DOHH2 (cell line): ENCODE measurements at regions not wholly inside any gene's neighbourhood (a gene's known extent, or its start where the extent isn't known, plus 50 kb on each side); places are given as distances from the start of the nearest gene placed in this dataset.
"Not testable (repeated sequence)": the region's sequence is repeated elsewhere in the genome, so short reads cannot be mapped to it uniquely, and the experiment has no call there.

ENCODE experiments used
- H3F3A ChIP-seq: fragments of 200-600 bp; sonication (generic), shearing (Covaris generic); 2 replicates; pipeline ENCODE4 v1.6.0; 2016; ENCODE audit warnings: antibody characterized with exemption, mild to moderate bottlenecking; ENCODE audit not compliant: control insufficient read depth, insufficient read depth
- H3K27ac ChIP-seq: fragments of 200-600 bp; sonication (generic); 2 replicates; pipeline ENCODE4 v1.5.1; 2014; ENCODE audit warnings: low read depth, mild to moderate bottlenecking, low read length, moderate library complexity
- H3K27me3 ChIP-seq: fragments of 200-600 bp; sonication (generic); 2 replicates; pipeline ENCODE4 v1.6.1; 2014; ENCODE audit warnings: mild to moderate bottlenecking, low read length, mixed read lengths; ENCODE audit not compliant: control insufficient read depth
- H3K36me3 ChIP-seq: fragments of 200-600 bp; sonication (generic); 2 replicates; pipeline ENCODE4 v1.6.1; 2014; ENCODE audit warnings: mild to moderate bottlenecking, low read length, moderate library complexity, mixed read lengths; ENCODE audit not compliant: control insufficient read depth
- H3K4me1 ChIP-seq: fragments of 200-600 bp; sonication (generic); 2 replicates; pipeline ENCODE4 v1.6.1; 2014; ENCODE audit warnings: mild to moderate bottlenecking, low read length, mixed read lengths; ENCODE audit not compliant: control insufficient read depth
- H3K4me2 ChIP-seq: fragments of 200-600 bp; sonication (generic); 2 replicates; pipeline ENCODE4 v1.6.0; 2014; ENCODE audit warnings: mild to moderate bottlenecking, low read length, moderate library complexity
- H3K4me3 ChIP-seq: fragments of 200-600 bp; sonication (generic); 2 replicates; pipeline ENCODE4 v1.5.1; 2014; ENCODE audit warnings: mild to moderate bottlenecking, low read length, mixed read lengths
- H3K79me2 ChIP-seq: fragments of 200-600 bp; sonication (generic); 2 replicates; pipeline ENCODE4 v1.6.1; 2014; ENCODE audit warnings: mild to moderate bottlenecking, low read length, mixed read lengths; ENCODE audit not compliant: control insufficient read depth
- H3K9me2 ChIP-seq: fragments of 200-600 bp; sonication (generic); replicated peaks from 2 replicates; pipeline ENCODE4 v1.6.1; 2014; ENCODE audit warnings: mild to moderate bottlenecking, low read length, mixed read lengths; ENCODE audit not compliant: control insufficient read depth
- H3K9me3 ChIP-seq: fragments of 200-600 bp; sonication (generic); 2 replicates; pipeline ENCODE4 v1.6.1; 2014; ENCODE audit warnings: antibody characterized with exemption, low read length, mixed read lengths; ENCODE audit not compliant: control insufficient read depth, insufficient read depth
- H4K20me1 ChIP-seq: fragments of 200-600 bp; sonication (generic); 2 replicates; pipeline ENCODE4 v1.6.0; 2014; ENCODE audit warnings: low read depth, mild to moderate bottlenecking, antibody characterized with exemption, low read length, moderate library complexity; ENCODE audit not compliant: control insufficient read depth, insufficient read depth
- CTCF ChIP-seq: fragments of 200-600 bp; sonication (generic); IDR thresholded peaks from one replicate; pipeline ENCODE4 v1.5.1; 2014; ENCODE audit warnings: antibody characterized with exemption, mild to moderate bottlenecking, low read depth, low read length; ENCODE audit not compliant: poor library complexity, severe bottlenecking
- EZH2phosphoT487 ChIP-seq: fragments of 200-600 bp; sonication (generic); IDR thresholded peaks from 2 replicates; pipeline ENCODE4 v1.6.1; 2017; ENCODE audit warnings: borderline replicate concordance, mild to moderate bottlenecking, antibody characterized with exemption, low read length, moderate library complexity, mixed read lengths

- H3K4me1 ChIP-seq: no peaks in the 10 kb centered on the region
- H3K4me2 ChIP-seq: no peak overlapping the region
- H3K9me3 ChIP-seq: no peaks in the 10 kb centered on the region
- H3K79me2 ChIP-seq: no peaks in the 10 kb centered on the region
- H3K9me2 ChIP-seq: no peaks in the 10 kb centered on the region
- H4K20me1 ChIP-seq: no peaks in the 10 kb centered on the region
- no peak for TF ChIP-seq EZH2phosphoT487
- no peak for TF ChIP-seq CTCF
- H3K27ac ChIP-seq: no peak overlapping the region
- H3F3A ChIP-seq: no peaks in the 10 kb centered on the region
- H3K27me3 ChIP-seq: no peaks in the 10 kb centered on the region
- no peak overlapping the region for H3K4me3 ChIP-seq
- H3K36me3 ChIP-seq: no peaks in the 10 kb centered on the region
Measured at GRCh38 chr18:27527856-27528255, 342.7 kb upstream of the CHST9 start.

DNA sequence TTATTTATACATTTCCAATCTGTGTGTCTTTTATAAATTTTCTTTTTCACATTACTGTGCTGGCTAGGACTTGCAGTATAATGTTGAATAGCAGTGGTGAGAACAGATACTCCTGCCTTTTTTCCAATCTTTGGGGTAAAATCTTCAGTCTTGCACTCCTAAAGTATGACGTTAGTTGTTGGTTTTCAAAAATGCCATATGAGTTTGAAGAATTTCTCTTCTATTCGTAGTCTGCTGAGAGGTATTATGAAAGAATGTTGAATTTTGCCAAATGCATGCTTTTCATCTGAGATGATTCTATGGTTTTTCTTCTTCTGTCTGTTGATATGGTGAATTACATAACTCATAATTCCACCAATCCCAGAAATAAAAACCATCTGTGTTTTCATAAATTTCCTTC, 335.3 kb upstream of the CHST9 start:
- Histone ChIP-seq H3K36me3 (no peaks in the 10 kb centered on the region), H3K9me2 (no peaks in the 10 kb centered on the region), H3K27ac (no peak overlapping the region), H4K20me1 (no peaks in the 10 kb centered on the region), H3K27me3 (no peaks in the 10 kb centered on the region), H3K79me2 (no peaks in the 10 kb centered on the region), H3K9me3 (no peaks in the 10 kb centered on the region), H3K4me3 (no peak overlapping the region), H3F3A (no peaks in the 10 kb centered on the region), H3K4me1 (no peaks in the 10 kb centered on the region), H3K4me2 (no peak overlapping the region)
- TF ChIP-seq EZH2phosphoT487 (no peak), CTCF (no peak)

DNA sequence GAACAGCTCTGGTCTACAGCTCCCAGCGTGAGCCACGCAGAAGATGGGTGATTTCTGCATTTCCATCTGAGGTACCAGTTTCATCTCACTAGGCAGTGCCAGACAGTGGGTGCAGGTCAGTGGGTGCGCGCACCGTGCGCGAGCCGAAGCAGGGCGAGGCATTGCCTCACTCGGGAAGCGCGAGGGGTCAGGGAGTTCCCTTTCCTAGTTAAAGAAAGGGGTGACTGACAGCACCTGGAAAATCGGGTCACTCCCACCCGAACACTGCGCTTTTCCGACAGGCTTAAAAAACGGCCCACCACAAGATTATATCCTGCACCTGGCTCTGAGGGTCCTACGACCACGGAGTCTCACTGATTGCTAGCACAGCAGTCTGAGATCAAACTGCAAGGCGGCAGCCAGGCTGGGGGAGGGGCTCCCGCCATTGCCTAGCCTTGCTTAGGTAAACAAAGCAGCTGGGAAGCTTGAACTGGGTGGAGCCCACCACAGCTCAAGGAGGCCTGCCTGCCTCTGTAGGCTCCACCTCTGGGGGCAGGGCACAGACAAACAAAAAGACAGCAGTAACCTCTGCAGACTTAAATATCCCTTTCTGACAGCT, 325.0 kb upstream of the CHST9 start:
- not testable (repeated sequence) for H3K4me2 ChIP-seq, H3K27me3 ChIP-seq, H3K36me3 ChIP-seq, H3F3A ChIP-seq, H3K9me2 ChIP-seq, H3K4me3 ChIP-seq, H3K4me1 ChIP-seq, H3K27ac ChIP-seq, H4K20me1 ChIP-seq, H3K79me2 ChIP-seq, H3K9me3 ChIP-seq

DNA sequence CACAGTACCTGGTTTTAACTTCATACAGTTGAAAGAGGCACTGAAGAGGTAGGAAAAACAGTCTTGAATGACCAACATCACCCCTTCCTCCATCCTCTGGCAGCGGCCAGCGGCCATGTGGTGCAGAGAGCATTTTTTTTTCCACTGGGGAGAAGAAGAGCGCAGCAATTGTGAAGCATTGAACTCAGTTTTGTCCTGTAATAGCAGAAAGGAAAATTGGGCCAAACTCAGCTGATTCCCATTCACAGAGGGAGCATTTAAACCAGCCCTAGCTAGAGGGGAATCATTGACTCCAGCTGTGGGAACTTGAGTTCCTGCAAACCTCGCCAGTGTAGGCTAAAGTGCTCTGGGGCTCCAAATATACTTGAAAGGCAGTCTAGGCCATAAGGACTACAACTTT, 316.6 kb upstream of the CHST9 start:
- H3K36me3 ChIP-seq: no peaks in the 10 kb centered on the region
- no peaks in the 10 kb centered on the region for H3K79me2 ChIP-seq
- no peaks in the 10 kb centered on the region for H3K9me2 ChIP-seq
- TF ChIP-seq CTCF: no peak
- TF ChIP-seq EZH2phosphoT487: no peak
- no peaks in the 10 kb centered on the region for H3F3A ChIP-seq
- no peaks in the 10 kb centered on the region for H3K27me3 ChIP-seq
- H3K4me1 ChIP-seq: no peaks in the 10 kb centered on the region
- no peak overlapping the region for H3K4me3 ChIP-seq
- H4K20me1 ChIP-seq: no peaks in the 10 kb centered on the region
- H3K27ac ChIP-seq: no peak overlapping the region
- no peak overlapping the region for H3K4me2 ChIP-seq
- H3K9me3 ChIP-seq: no peaks in the 10 kb centered on the region
